A673 (cell line): ENCODE measurements at regions not wholly inside any gene's neighbourhood (a gene's known extent, or its start where the extent isn't known, plus 50 kb on each side); places are given as distances from the start of the nearest gene placed in this dataset. TPM values are rescaled to one million over a fixed set of nuclear protein-coding genes. Genes with fewer than 3 reads are reported as not detected.

ENCODE experiments used
- BruUV-seq: library from RNA; stranded (reverse); fragments of 400-500 nt; replicated peaks from 2 replicates; lab custom pipeline; 2021; lab: Mats Ljungman, UMichigan
- CTCF ChIA-PET: fragments of 300-600 bp; sonication (Branson Sonifier 250); formaldehyde crosslinking; loops from one replicate; lab custom pipeline; 2022; ENCODE audit warnings: antibody characterized with exemption; lab: Charles Lee
- POLR2A ChIA-PET: fragments of 300-600 bp; sonication (Branson Sonifier 250); formaldehyde crosslinking; loops from one replicate; lab custom pipeline; 2022; ENCODE audit warnings: antibody characterized with exemption; ENCODE audit not compliant: low non-redundant PET; lab: Charles Lee
- DNase-seq: peaks from one replicate; pipeline ENCODE4 v3.0.0-alpha.2; 2015; ENCODE audit warnings: low spot score
- H3K27ac ChIP-seq: fragments of 200-600 bp; sonication (generic); 2 replicates; pipeline ENCODE4 v1.5.1; 2016; ENCODE audit warnings: mixed run types, low read depth, mild to moderate bottlenecking, mixed read lengths, antibody characterized with exemption, low read length; ENCODE audit not compliant: poor library complexity, severe bottlenecking
- H3K27me3 ChIP-seq: fragments of 200-600 bp; sonication (generic); replicated peaks from 2 replicates; pipeline ENCODE4 v1.6.1; 2017; ENCODE audit warnings: mixed run types, low read depth, mild to moderate bottlenecking, mixed read lengths, antibody characterized with exemption, low read length; ENCODE audit not compliant: insufficient read depth, poor library complexity
- H3K36me3 ChIP-seq: fragments of 200-600 bp; sonication (generic); 2 replicates; pipeline ENCODE4 v1.6.1; 2016; ENCODE audit warnings: mixed run types, mild to moderate bottlenecking, mixed read lengths, antibody characterized with exemption, low read length; ENCODE audit not compliant: insufficient read depth, poor library complexity, severe bottlenecking
- H3K4me1 ChIP-seq: fragments of 200-600 bp; sonication (generic); 2 replicates; pipeline ENCODE4 v1.6.1; 2017; ENCODE audit warnings: mixed run types, mild to moderate bottlenecking, mixed read lengths, antibody characterized with exemption, low read length; ENCODE audit not compliant: insufficient read depth, poor library complexity, severe bottlenecking
- H3K4me3 ChIP-seq: fragments of 200-600 bp; sonication (generic); 2 replicates; pipeline ENCODE4 v1.5.1; 2016; ENCODE audit warnings: low read depth, mixed run types, mild to moderate bottlenecking, mixed read lengths, low read length; ENCODE audit not compliant: poor library complexity, severe bottlenecking
- H3K9me3 ChIP-seq: fragments of 200-600 bp; sonication (generic); 2 replicates; pipeline ENCODE4 v1.6.1; 2016; ENCODE audit warnings: mixed run types, low read depth, mild to moderate bottlenecking, mixed read lengths, antibody characterized with exemption, low read length; ENCODE audit not compliant: poor library complexity, severe bottlenecking
- EZH2 ChIP-seq: fragments of 200-600 bp; sonication (generic); IDR thresholded peaks from 2 replicates; pipeline ENCODE4 v1.6.1; 2017; ENCODE audit warnings: borderline replicate concordance, low read depth, mild to moderate bottlenecking, mixed read lengths, antibody characterized with exemption, low read length; ENCODE audit not compliant: poor library complexity, severe bottlenecking
- intact Hi-C: fragments of 100-400 bp; cut with micrococcal nuclease; formaldehyde crosslinking; loops from one replicate; pipeline ENCODE4 v1.10.0; 2022; ENCODE audit not compliant: unreplicated experiment
- microRNA-seq: library from miRNA; unstranded; fragments of <30 nt; microRNA quantifications from one replicate; pipeline ENCODE4 v1.2.0, GENCODE V29; 2021
- TF ChIP-seq, protein P1 (sequence below): fragments of 300-800, 200-600 bp; sonication (generic); conservative IDR thresholded peaks from 2 replicates; pipeline ENCODE4 v1.5.1; 2017; ENCODE audit warnings: low read depth, mild to moderate bottlenecking, antibody characterized with exemption, low read length, moderate library complexity, mixed read lengths

DNA sequence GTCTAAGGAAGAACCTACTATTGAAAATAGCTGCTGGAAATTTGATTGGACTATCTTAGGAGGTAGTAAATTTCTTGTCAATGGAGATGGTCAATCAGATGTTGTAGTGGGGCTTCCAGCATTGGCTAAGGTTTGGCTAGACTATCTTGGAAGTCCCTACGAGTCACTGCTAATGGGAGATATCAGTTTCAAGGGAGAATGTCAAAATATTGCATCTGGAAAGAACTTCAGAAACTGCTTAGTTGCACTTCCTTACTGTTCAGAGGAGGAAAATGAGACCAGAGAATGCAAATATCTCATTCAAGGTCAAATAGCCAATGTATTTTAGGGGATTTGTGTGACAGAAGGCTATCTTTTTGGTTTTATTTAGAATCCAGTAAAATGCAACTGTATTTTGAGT, 53.5 kb upstream of the CCN2 start:
- Histone ChIP-seq H3K4me1 (no peaks in the 10 kb centered on the region), H3K9me3 (peaks cover 4% of the 10 kb centered on the region), H3K27me3 (no peaks in the 10 kb centered on the region), H3K4me3 (no peak overlapping the region), H3K36me3 (no peaks in the 10 kb centered on the region), H3K27ac (no peak overlapping the region)
- TF ChIP-seq, protein P1, sequence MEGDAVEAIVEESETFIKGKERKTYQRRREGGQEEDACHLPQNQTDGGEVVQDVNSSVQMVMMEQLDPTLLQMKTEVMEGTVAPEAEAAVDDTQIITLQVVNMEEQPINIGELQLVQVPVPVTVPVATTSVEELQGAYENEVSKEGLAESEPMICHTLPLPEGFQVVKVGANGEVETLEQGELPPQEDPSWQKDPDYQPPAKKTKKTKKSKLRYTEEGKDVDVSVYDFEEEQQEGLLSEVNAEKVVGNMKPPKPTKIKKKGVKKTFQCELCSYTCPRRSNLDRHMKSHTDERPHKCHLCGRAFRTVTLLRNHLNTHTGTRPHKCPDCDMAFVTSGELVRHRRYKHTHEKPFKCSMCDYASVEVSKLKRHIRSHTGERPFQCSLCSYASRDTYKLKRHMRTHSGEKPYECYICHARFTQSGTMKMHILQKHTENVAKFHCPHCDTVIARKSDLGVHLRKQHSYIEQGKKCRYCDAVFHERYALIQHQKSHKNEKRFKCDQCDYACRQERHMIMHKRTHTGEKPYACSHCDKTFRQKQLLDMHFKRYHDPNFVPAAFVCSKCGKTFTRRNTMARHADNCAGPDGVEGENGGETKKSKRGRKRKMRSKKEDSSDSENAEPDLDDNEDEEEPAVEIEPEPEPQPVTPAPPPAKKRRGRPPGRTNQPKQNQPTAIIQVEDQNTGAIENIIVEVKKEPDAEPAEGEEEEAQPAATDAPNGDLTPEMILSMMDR: no peak
- no peak for TF ChIP-seq EZH2
- CTCF ChIA-PET: no interaction called here
- intact Hi-C loops: no loop called here
- no TSS peak for BruUV-seq
- POLR2A ChIA-PET: no interaction called here
- DNase-seq: no peak

GRCh38 chr6:132003516-132004178, 52.5 kb upstream of the CCN2 start:
- Histone ChIP-seq H3K27me3 (no peaks in the 10 kb centered on the region), H3K4me3 (no peak overlapping the region), H3K36me3 (no peaks in the 10 kb centered on the region), H3K9me3 (peaks cover 4% of the 10 kb centered on the region), H3K4me1 (no peaks in the 10 kb centered on the region), H3K27ac (no peak overlapping the region)
- DNase-seq: no peak
- intact Hi-C loops: no loop called here
- ChIA-PET POLR2A (no interaction called here), CTCF (no interaction called here)
- no peak for TF ChIP-seq EZH2
- TF ChIP-seq, protein P1: no peak
- BruUV-seq: no TSS peak

Small RNA genes in the stretch of these regions (microRNA-seq; reads per million reads assigned to microRNA genes)
- not detected for gene MIR548AJ1
